PC-9 (cell line): ENCODE measurements at regions not wholly inside any gene's neighbourhood (a gene's known extent, or its start where the extent isn't known, plus 50 kb on each side); places are given as distances from the start of the nearest gene placed in this dataset.

Experiments used
- CTCF ChIP-seq: fragments of 200-600 bp; sonication (generic); conservative IDR thresholded peaks from 2 replicates; pipeline ENCODE4 v1.6.1; 2017; ENCODE audit warnings: mixed run types, antibody characterized with exemption, mild to moderate bottlenecking, moderate library complexity
- EZH2 ChIP-seq: fragments of 200-600 bp; sonication (generic); IDR thresholded peaks from 2 replicates; pipeline ENCODE4 v1.8.0; 2017; ENCODE audit warnings: antibody characterized with exemption, low read depth

DNA sequence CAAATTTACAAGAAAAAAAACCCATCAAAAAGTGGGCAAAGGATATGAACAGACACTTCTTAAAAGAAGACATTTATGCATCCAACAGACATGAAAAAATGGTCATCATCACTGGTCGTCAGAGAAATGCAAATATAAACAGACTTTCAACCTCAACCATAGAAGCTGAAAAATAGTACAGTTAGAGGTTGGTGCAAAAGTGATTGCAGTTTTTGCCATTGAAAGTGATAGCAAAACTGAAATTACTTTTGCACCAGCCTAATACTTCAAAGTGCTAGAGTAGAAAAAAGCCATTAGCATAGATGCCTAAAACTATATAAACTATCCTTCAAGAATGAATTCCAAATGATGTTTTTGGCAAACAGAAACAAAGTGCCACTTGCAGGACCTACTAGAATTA is 365.8 kb upstream of the DPYD start:
- TF ChIP-seq CTCF (no peak), EZH2 (no peak)
